ENCODE measurements at regions not wholly inside any gene's neighbourhood (a gene's known extent, or its start where the extent isn't known, plus 50 kb on each side); places are given as distances from the start of the nearest gene placed in this dataset.

DNA sequence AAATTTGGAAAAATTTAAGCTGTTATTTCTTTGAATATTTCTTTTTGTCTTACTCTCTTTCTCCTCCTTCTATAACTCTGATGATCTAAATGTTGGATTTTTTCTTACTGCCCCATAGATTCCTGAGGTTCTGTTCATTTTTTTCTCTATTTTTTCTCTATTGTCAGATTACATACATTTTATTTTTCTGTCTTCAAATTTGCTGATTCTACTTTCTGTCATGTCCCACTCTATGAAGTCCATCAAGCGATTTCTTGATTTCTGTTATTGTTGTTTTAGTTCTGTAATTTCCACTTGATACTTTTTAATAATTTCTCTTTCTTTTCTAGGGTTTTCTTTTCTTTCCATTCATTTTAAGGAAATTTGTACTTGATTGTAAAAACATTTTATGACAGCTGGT, 83.7 kb upstream of the THRB start:
- no peaks in the 10 kb centered on the region for H3F3A ChIP-seq (ENCODE audit: insufficient read depth)
- no peaks in the 10 kb centered on the region for H3K9me2 ChIP-seq (ENCODE audit: insufficient read depth)
- H3K27me3 ChIP-seq (replicated peaks; ENCODE audit: insufficient read depth) = no peaks in the 10 kb centered on the region
- DNase-seq = no peak
- no peak overlapping the region for H3K27ac ChIP-seq
- H2AFZ ChIP-seq = no peak overlapping the region
- peaks cover 8% of the 10 kb centered on the region; the same call in 1 of the 2 replicates for H3K4me1 ChIP-seq (ENCODE audit: insufficient read depth)
- H3K79me2 ChIP-seq (ENCODE audit: insufficient read depth) = no peaks in the 10 kb centered on the region
- no peaks in the 10 kb centered on the region for H3K9me3 ChIP-seq (ENCODE audit: low read depth)
- H3K36me3 ChIP-seq (ENCODE audit: low read depth) = no peaks in the 10 kb centered on the region
- WGBS, 2 experiments (ENCODE audit: low coverage in 1 of 2, low lambda C conversion rate in 2 of 2, missing lambda C conversion rate in 2 of 2) = 95 to 100% methylated on average over 1 of the region's 1 CpG
- no peak overlapping the region for H3K4me3 ChIP-seq
- TF ChIP-seq EZH2 (IDR thresholded peaks at IDR 0.05; ENCODE audit: insufficient read depth, poor library complexity, severe bottlenecking) = no peak
- H3K9ac ChIP-seq = no peak overlapping the region
- H4K20me1 ChIP-seq (ENCODE audit: insufficient read depth) = no peaks in the 10 kb centered on the region
- in situ Hi-C loops (cut with MboI) = no loop called here
- H3K4me2 ChIP-seq (ENCODE audit: unreplicated experiment) = no peak overlapping the region

DNA sequence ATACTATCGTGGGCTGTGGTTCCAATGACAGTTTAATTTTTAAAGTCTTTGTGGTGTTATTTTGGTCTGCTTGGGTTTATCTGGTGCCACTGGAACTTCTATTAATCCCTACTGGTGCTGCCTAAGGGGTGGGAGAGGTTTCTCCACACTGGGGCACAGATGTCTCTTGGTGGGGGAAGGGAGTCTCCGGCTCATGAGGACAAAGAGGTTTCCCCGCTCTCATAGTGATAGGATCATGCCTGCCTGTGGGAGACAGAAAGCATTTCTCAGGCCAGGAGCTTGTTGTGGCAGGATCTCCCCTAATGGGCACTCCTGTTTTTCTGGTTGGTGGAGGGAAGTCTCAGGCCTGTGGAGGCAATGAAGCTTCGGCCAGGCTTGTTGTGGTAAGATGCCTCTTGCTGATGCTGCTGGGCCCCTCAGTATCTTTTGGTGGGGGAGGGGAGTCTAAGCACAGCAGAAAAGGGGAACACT, 84.3 kb upstream of the THRB start:
- Histone ChIP-seq H3K4me3 (no peak overlapping the region), H3K4me1 (ENCODE audit: insufficient read depth) (peaks cover 8% of the 10 kb centered on the region; the same call in 1 of the 2 replicates), H3F3A (ENCODE audit: insufficient read depth) (no peaks in the 10 kb centered on the region), H3K79me2 (ENCODE audit: insufficient read depth) (no peaks in the 10 kb centered on the region), H3K9me3 (ENCODE audit: low read depth) (no peaks in the 10 kb centered on the region), H3K36me3 (ENCODE audit: low read depth) (no peaks in the 10 kb centered on the region), H3K9ac (no peak overlapping the region), H3K27me3 (replicated peaks; ENCODE audit: insufficient read depth) (no peaks in the 10 kb centered on the region), H4K20me1 (ENCODE audit: insufficient read depth) (no peaks in the 10 kb centered on the region), H2AFZ (no peak overlapping the region), H3K4me2 (ENCODE audit: unreplicated experiment) (no peak overlapping the region), H3K9me2 (ENCODE audit: insufficient read depth) (no peaks in the 10 kb centered on the region), H3K27ac (no peak overlapping the region)
- 98 to 99% methylated on average over 4 of the region's 4 CpGs for WGBS, 2 experiments (ENCODE audit: low coverage in 1 of 2, low lambda C conversion rate in 2 of 2, missing lambda C conversion rate in 2 of 2)
- no peak for TF ChIP-seq EZH2phosphoT487 (IDR thresholded peaks at IDR 0.05; ENCODE audit: insufficient read depth, low read depth)
- TF ChIP-seq EZH2 (IDR thresholded peaks at IDR 0.05; ENCODE audit: insufficient read depth, poor library complexity, severe bottlenecking) = no peak
- DNase-seq = no peak
- in situ Hi-C loops (cut with MboI) = no loop called here

DNA sequence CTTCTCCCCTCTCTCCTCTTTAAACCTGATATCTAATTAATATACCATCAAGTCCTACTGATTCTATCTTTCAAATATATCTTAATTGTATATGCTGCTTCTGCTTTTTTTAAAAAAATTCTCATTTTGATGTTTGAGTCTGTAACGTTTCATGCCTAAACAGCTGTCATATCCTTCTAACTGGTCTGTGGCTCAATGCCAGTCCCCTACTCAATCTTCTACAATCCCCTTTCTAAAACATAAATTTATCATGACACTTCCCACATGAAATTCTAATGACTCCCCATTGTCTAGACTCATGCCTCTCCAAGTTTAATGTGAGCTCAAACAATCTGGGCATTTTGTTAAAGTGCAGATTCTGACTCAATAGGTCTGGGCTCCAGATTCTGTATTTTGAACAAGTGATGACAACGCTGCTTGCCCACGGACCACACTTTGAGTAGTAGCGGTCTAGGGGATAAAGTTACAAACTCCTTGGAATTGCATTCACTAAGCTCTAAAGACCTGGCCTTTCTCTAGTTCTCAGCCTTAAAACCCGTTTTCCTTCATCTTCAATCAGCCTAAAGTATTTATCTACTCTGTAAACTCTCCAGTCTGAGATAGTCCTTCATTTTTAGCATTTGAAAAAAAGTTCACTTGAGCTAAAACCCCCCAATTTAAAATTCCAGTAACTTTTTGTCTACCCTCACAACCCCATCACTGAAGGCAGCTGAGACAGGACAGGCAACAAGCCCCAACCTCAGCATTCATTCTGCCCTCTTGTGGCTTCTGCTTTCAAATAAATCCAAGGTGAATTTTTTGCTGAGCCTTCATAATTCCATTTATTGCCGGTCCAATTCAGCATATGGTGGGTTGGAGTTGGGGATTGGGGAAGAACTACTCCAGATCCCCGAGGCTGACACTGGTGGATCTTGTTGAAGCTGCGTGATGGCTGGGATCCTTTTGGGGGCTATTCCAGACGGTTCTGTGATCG, 88.1 kb upstream of the THRB start:
- Histone ChIP-seq H3K27ac (no peak overlapping the region), H3K9ac (no peak overlapping the region), H3K4me1 (ENCODE audit: insufficient read depth) (peaks cover 8% of the 10 kb centered on the region; the same call in 1 of the 2 replicates), H2AFZ (no peak overlapping the region), H3K4me3 (no peak overlapping the region), H3K4me2 (ENCODE audit: unreplicated experiment) (no peak overlapping the region), H3K27me3 (replicated peaks; ENCODE audit: insufficient read depth) (no peaks in the 10 kb centered on the region), H4K20me1 (ENCODE audit: insufficient read depth) (no peaks in the 10 kb centered on the region), H3K79me2 (ENCODE audit: insufficient read depth) (no peaks in the 10 kb centered on the region), H3K9me2 (ENCODE audit: insufficient read depth) (no peaks in the 10 kb centered on the region), H3F3A (ENCODE audit: insufficient read depth) (no peaks in the 10 kb centered on the region), H3K36me3 (ENCODE audit: low read depth) (no peaks in the 10 kb centered on the region), H3K9me3 (ENCODE audit: low read depth) (no peaks in the 10 kb centered on the region)
- in situ Hi-C loops (cut with MboI) = no loop called here
- 54 to 55% methylated on average over 10 of the region's 10 CpGs for WGBS, 2 experiments (ENCODE audit: low coverage in 1 of 2, low lambda C conversion rate in 2 of 2, missing lambda C conversion rate in 2 of 2)
- TF ChIP-seq EZH2phosphoT487 (IDR thresholded peaks at IDR 0.05; ENCODE audit: insufficient read depth, low read depth) = no peak
- no peak for TF ChIP-seq EZH2 (IDR thresholded peaks at IDR 0.05; ENCODE audit: insufficient read depth, poor library complexity, severe bottlenecking)
- DNase-seq = peak; percentile 49

DNA sequence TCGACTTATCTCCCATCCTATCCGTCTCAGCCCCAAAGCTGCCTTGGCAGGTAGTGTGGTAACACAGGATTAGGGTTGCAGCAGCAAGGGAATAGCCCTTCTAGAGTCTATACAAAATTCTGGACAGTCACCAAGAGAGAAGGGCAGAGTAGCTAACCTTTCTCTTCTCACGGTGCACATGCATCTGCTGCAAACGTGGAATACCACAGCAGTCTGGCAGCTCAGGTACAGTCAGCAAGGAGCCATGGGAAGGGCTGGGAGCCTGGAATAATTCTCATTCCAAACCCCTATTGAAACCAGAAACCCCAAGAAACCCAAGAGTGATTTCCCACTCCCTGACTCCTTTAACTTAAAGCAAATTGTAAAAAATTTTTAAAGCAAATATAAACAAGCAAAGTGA, 92.3 kb upstream of the THRB start:
- in situ Hi-C loops (cut with MboI) = no loop called here
- WGBS, 2 experiments (ENCODE audit: low coverage in 1 of 2, low lambda C conversion rate in 2 of 2, missing lambda C conversion rate in 2 of 2) = 72 to 77% methylated on average over 4 of the region's 4 CpGs
- no peaks in the 10 kb centered on the region for H3K36me3 ChIP-seq (ENCODE audit: low read depth)

More for the DNA sequence above, 92.3 kb upstream of the THRB start:
- Histone ChIP-seq H3K27me3 (replicated peaks; ENCODE audit: insufficient read depth) (no peaks in the 10 kb centered on the region), H3K9ac (no peak overlapping the region), H3F3A (ENCODE audit: insufficient read depth) (peaks cover 15% of the 10 kb centered on the region), H3K27ac (no peak overlapping the region), H3K4me1 (ENCODE audit: insufficient read depth) (peaks cover 29% of the 10 kb centered on the region), H2AFZ (no peak overlapping the region), H3K4me2 (ENCODE audit: unreplicated experiment) (no peak overlapping the region), H3K79me2 (ENCODE audit: insufficient read depth) (no peaks in the 10 kb centered on the region), H4K20me1 (ENCODE audit: insufficient read depth) (no peaks in the 10 kb centered on the region), H3K9me2 (ENCODE audit: insufficient read depth) (no peaks in the 10 kb centered on the region), H3K4me3 (no peak overlapping the region), H3K9me3 (ENCODE audit: low read depth) (no peaks in the 10 kb centered on the region)
- DNase-seq = no peak
- TF ChIP-seq EZH2phosphoT487 (IDR thresholded peaks at IDR 0.05; ENCODE audit: insufficient read depth, low read depth) = no peak
- TF ChIP-seq EZH2 (IDR thresholded peaks at IDR 0.05; ENCODE audit: insufficient read depth, poor library complexity, severe bottlenecking) = no peak

All from GM23248 (cell line).